HG02840 (cell line): ENCODE measurements at regions not wholly inside any gene's neighbourhood (a gene's known extent, or its start where the extent isn't known, plus 50 kb on each side); places are given as distances from the start of the nearest gene placed in this dataset.

Experiments
- ATAC-seq: cut with Tn5 transposase; IDR thresholded peaks from one replicate; pipeline ENCODE4 v1.9.1; 2021; ENCODE audit warnings: mild to moderate bottlenecking, moderate library complexity, moderate number of reproducible peaks; ENCODE audit not compliant: unreplicated experiment, low FRiP score

DNA sequence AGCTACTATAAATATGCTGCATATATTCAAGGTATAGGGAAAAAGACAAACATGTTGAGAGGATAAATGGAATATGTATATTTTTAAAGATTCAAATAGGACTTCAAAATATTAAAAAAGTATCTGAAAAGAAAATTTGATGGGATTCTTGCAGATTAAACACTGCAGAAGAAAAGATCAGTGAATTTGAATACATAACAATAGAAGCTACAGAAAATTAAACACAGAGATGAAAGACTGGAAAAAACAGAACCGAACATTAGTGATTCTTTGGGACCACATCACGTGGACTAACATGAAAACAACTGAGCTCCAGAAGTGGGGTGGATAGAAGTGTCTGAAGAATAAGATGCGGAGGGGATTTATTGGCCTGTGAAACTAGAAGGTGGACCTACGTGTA, 217.2 kb downstream of the RFC3 start:
- ATAC-seq, result no peak

DNA sequence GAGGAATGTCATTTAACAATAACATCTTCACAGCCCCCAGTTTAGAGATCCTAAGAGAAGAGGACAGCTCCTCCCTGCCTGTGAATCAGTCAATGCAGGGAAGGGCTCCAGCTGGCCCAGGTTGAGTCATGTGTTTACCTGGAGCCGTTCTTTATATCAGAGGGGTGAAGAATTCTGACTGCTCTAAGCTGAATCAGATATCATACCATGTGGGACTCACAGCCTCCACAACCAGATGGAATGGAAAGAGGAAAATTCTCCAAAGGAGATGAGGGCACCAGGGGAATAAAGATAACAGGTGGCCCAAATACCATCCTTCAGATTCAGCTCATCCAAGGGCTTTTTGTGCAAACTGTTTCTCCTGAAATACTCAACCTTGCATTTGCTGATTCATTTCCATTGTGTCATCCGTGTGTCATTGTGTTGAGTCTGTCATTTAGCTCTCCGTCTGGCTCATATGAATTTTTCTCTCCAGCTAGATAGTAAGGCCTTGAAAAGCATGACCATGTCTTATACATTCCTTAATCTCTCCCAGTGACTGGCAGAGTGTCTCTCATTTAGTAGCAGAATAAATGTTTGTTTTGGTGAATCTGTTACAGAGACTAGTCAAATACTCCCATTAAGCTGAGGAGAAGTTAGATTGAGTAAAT, 217.9 kb downstream of the RFC3 start:
- ATAC-seq, result no peak

DNA sequence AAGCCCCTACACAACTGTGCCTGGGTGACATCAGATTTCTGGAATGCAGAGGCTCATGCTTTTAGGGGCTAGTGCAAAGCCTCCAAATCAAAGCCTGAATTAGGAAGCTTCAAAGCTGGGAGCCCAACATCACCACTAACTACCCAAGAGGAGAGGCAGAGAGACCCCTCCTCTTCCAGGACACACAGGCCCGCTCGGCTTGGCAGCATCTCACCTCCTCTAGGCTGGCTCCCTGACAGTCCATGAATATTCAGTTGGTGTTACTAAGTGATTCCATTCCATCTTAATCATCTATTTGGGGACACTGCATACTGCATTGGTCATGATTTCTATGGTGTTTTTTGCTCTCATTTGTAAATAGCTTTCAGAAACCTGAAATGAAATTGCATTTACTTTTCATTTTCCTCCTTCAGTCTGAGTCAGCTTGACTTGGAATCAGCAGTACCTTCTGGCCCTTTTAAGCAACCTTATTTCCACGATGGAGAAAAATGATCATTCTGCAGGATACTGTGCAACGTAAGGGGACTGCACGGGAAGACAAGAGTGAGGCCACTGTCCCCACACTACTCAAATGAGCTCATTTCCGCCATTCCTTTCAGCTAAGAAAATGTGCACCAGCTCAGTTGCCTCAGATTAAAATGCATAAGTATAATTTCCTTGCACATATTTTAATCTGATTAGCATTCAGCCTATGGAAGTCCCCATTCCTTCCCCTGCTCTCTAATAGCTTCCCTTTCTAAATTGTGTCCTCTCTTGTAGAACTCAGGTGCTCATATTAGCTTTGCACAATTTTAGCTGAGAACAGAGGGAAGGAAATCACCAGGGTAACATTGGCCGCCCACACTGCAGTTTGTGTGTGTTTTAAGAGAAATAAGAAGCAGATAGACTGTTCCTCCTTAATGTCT, 219.9 kb downstream of the RFC3 start:
- peak; percentile 46 for ATAC-seq

DNA sequence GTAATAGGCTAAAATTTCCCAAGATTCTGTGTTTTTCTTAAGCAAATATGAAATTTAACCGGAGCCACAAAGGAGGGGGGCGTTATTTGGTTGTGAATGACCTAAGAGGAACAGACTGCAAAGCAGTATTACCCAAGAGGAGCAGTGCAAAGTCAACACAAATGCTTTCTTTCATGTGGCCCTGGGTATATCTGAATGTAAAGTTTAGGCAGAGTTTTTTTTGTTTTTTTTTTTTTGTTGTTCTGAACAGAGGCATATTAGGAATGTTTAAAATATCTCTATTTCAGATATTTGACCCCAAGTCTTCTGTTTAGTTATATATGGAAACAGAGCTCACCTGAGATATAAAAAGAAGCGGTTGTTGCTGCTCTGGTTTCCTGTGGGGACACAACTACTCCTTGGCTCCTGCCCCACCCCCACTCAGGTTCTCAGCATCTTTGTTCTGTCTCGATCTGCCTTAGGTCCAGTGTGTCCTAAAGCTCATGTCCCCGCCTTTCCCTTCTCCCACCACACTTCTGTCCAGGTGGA, 220.7 kb downstream of the RFC3 start:
- ATAC-seq, result peak; percentile 22

DNA sequence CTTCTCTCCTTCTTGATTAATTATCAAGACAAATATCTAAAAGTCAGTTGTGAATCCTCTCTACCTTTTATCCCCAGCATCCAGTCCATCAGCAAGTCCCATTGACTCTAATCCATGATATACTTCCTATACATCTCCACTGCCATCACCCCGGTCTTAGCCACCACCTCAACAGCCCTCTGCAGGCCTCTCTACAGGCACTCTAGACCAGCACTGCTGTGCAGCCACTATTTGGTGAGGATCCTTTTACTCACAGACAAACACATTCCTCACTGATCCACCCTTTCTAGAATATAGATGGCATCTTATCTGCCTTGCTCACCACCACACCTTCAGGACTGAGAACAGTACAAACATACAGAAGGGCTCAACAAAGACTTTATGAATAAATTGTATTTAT, 221.7 kb downstream of the RFC3 start:
- ATAC-seq, result no peak

DNA sequence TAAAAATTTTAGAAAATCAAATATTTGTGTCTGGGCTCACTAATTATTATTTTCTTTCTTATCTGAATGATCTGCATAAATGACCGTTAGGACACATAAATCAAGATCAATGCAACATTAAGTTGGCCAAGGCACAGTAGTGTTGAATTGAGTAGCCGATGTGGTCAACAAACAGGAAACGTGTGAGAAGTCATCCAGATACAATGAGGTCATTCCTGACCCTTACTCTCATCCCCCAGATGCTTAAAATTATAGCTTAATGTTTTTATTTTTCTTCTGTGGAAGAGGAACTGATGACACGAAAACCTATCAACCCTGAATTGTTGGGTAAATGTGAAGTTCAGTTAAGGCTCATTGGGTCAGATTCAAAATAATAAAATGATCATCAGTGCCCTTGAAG, 222.9 kb downstream of the RFC3 start:
- no peak for ATAC-seq

DNA sequence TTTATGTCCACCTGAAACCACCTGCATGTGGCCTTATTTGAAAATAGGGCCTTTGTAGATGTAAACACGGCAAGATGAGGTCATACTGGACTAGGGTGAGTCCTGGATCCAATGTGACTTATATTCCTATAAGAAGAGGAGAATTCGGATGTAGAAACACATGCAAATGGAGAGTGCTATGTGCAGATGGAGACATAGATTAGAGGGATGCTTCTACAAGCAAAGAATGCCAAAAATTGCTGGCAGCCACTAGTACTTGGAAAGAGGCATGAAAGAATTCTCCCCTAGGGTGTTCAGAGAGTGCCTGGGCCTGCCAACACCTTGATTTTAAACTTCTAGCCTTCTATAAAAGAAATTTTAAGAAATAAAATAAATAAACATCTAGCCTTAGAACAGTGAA, 226.1 kb downstream of the RFC3 start:
- ATAC-seq, result no peak

DNA sequence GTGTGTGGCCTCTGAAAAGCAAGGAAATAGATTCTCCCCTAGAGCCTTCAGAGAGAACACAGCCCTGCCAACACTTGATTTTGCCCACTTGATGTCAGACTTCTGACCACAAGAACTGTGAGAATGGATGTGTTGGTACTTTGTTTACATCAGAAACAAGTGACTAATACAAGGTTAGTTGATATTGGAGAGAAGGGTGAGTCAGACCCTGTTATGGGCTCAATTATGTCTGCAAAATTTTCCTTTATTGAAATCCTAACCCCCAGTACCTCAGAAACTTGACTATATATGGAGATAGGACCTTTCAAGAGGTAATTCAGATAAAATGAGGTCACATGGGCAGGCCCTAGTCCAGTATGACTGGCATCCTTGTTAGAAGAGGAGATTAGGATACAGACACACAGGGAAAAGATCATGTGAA, 226.7 kb downstream of the RFC3 start:
- ATAC-seq, result no peak

DNA sequence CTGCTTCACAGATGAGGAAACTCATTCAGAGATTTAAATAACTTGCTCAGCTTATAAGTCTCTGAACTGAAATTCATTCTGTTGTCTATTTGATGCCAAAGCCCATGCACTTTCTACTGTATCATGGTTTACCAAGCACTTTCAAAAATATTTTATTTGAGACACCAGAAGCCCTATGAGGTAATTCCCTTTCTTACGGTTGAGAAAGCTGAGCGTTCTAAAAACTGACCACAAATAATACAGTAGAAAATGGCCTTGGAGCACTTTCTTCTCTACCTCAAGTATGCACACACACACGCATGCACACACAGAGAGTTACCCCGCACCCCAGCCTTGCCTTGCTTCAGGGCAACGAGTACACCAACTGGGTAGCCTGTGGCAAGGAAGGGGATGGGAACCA, 228.5 kb downstream of the RFC3 start:
- no peak for ATAC-seq

DNA sequence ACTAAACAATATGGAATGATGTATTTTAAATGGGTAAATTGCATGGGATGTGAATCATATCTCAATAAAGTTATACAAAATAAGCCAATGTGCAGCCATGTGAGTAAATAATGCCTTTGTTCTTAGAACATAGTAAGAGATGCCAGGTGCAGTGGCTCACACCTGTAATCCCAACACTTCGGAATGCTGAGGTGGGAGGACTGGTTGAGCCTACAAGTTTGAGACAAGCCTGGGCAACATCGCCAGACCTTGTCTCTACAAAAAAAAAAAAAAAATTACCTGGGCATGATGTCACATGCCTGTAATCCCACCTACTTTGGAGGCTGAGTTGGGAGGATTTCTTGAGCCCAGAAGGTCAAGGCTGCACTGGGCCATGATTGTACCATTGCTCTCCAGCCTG, 230.7 kb downstream of the RFC3 start:
- no peak for ATAC-seq

DNA sequence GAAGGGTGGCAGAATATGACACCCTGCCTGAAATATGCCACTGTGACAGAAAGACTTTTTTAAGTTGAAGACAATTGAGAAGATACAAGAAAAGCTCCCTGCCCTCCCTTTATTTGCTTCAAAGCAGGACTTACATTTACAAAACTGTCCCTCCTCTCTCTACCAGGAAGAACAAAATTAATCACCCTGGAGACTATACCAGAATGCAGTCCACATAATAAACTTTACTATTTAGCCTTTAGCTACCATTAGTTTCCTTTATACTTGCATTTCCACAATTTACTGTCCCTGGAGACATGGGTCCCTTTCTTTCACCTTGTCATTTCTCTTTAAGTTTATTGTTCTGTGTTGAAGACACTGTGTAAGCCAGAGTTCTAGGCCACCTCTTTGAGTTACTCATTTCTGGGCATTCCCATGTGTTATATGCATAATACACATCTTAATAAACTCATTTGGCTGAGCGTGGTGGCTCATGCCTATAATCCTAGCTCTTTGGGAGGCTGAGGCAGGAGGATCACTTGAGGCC, 238.8 kb downstream of the RFC3 start:
- no peak for ATAC-seq

DNA sequence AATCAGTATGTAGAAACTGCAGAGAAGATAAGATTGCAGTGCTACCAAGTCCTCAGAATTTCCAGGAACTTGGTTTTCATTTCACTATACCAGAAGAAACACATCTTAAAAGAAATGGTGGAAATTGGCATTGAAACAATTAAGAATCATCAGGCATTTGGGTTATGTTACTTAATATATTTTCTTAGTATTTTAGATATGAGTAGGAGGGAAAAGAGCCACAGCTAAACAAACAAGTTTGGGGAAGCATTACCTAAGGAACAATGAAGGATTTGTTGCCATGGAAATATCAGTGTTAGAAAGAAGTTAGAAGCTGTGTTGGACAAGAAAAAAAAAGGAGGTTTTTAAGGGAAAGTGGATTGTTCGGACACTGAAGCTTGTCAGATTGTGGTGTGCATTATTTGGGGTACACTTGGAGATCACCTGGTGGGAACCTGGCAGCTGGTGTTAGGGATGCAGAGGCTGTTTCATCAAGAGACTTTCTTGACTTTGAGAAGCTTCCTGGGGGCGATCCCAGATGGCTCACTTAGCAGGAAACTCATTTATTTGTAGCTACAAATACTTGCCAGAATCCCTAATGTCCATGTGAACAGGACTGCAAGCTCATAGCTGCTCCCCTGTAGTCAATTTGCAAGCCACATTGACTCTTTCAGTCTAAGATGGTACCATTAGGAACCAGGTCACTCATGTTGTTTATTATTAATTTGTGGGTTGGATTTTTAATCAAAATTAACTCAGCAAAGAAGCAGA, 246.7 kb downstream of the RFC3 start:
- no peak for ATAC-seq

DNA sequence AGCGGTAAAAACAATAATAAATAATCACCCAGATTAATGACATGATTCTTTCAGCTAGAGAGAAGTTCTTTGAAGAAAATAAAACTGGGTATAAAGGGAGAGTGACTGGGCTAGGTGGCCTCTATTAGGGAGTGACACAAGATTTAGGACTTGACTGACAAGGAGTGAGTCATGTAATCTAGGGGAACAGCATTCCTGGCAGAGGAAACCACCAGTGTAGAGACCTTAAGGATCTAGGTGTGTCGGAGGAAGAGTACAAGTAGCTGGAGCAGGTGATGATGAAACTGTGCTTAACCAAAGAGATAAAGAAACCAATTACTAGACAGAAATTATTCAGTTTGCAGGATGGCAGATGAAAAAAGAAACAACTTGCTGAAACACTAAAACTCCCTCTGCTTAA, 248.0 kb downstream of the RFC3 start:
- ATAC-seq, result no peak

DNA sequence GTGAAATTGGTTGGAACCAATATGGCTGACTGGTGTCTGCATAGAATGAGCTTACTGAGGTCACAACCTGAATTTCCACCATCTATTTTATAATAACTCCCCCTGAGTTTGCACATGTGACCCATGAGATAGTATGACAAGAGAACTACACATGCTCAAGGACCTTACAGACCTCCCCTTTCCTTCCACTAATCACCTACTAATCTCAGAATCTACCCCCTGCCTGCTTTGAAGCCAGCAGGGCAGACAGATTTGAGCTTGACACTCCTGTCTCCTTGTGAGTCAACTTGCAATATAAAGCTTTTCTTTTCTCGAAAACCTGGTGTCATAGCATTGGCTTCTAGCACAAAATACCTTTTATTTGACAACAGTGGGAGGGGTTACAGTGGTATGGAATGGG, 248.4 kb downstream of the RFC3 start:
- no peak for ATAC-seq

DNA sequence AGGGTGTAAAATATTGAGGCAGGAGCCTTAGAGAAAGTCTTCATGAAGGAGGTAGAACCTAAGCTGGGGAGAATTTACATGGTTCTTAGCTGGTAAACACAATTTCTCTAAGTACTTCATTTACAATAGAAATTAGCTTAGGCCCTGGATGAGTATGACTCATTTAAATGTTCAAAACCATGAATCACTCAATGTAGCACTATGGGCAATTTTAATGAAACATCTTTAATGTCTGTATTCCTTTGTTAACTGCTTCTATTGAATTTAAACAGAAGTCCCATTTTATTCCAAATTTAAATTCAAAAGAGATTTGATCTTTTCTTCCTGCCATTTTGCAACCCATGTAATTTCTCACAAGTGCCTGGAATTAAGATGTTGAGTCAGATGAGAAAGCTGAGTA, 252.1 kb downstream of the RFC3 start:
- no peak for ATAC-seq

DNA sequence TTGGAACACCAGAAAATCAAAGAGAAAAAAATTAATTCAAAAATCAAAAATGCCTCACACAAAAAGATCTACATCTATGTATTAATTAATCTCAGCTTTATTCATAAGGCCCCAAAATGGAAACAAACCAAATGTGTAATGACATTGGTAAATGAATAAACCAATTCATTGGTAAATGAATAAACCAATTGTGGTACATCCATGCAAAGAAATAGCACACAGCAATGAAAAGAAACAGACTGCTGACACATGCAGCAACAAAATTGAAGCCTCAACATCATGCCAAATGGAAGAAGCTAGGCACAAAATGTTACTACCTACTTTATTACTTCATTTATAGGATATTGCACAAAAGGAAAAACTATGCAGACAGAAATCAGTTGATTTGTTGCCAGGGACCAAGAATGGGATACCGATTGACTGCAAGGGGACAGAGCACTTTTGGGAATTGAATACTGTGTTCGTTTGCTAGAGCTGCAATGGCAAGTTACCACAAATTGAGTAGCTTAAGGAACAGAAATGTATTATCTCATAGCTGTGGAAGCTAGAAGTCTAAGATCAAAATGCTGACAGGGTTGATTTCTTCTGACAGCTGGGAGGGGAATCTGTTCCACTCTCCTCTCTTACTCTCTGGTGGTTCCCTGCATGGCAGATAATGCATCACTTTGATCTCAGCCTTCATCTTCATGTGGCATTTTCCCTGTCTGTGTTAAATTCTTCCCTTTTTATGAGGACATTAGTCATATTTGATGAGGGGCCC, 252.8 kb downstream of the RFC3 start:
- ATAC-seq, result no peak

DNA sequence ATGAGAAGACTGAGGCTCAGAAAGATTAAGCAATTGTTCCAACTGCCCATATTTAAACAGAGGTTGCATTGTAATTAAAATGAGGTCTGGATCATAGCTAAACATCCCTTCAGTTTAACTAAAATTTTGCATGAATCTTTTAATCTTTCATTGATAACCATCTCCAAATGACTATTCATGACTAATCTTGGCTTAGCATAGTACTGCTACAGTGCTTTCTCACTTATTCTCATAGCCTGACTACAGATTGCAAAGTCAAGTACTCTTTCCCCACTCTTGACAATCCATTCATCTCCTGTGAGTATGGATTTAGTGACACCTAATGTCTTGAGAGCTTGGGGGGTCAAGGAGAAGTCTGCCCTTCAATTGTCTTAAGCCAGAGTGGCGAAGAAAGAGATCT, 258.4 kb downstream of the RFC3 start:
- ATAC-seq, result no peak

DNA sequence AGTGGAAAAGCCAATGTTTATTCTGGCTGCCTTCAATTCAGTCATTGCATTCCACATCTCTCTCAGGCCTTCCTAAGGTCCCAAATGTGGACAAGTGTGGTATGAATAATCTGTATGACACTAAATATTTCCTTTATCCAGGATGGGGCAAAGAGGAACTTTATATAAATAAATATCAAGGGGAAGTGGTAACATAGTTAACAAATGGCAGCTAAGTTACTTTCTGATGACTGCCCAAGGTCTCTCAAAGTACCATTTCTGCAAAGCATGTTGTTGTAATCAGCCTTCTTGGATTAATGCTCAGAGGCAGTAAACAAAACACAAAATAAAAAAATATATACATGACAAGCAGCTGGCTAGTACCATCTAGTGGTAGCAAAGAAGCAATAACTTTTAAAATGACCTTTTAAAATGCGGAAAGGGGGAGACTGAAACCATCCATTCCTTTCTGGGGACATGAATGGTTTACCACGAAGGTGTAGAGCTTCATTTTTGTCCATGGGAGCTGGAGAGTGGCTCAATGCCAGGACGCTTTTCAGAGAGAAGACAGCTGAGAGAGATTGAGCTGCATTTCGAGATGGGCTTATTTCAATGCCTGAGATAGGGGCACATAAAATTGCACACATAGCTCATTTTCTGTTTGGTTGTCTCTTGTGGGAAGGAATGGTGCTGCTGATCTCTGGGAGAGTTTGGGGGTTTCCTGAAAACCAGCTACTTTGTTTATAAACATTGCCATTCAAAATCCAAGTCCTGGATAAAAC, 259.2 kb downstream of the RFC3 start:
- ATAC-seq, result no peak

DNA sequence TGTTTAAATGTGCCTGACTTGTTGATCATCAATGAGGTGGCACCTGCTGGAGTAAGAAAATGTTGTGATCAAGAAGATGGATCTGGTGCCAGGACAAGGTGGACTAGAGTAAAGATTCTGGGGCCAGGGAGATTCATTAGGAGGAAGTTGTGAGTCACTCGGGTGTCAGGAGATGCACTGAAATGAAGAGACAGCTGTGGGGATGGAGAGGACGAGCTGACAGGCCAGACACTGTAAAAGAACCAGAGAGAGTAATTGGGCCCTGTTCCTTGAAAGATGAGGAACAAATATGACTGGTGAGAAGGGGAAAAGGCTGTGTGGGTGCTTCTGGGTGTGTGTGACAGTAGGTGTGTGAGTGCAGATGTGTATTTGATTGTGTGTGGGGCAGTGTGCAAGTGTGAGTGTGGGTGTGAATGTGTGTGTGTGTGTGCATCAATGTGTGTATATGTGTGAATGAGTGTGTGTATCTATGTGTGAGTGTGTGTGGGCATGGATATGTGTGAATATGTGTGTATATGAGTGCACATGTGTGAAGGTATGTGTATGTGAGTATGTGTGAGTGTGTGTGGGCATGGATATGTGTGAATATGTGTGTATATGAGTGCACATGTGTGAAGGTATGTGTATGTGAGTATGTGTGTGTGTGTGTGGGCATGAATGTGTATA, 260.5 kb downstream of the RFC3 start:
- ATAC-seq, result no peak
